DMS 273 treated with DMSO at 0.1 percent for 48 hours (cell line): ENCODE measurements at regions not wholly inside any gene's neighbourhood (a gene's known extent, or its start where the extent isn't known, plus 50 kb on each side); places are given as distances from the start of the nearest gene placed in this dataset.

Experiments
- DNase-seq: peaks from one replicate; lab custom pipeline; 2025; lab: John Stamatoyannopoulos, UW

DNA sequence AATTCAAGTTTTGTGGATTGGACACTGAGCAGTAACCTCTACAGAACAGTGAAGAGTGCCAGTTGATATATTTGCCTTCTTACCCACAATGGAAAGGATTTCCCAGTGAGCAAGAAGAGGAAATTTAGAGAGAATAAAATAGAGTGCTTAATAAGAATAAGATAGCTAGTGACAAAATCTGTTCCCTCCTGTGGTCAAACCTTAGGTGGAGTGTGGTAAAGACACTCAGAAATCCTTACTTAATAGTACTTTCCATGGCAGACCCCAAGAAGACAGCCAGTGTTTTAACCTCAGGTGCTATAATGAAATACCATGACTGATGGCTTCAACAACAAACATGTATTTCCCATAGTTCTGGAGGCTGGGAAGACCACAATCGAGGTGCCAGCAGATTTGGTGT lies 108.4 kb upstream of the TNFAIP3 start:
- DNase-seq: no peak

DNA sequence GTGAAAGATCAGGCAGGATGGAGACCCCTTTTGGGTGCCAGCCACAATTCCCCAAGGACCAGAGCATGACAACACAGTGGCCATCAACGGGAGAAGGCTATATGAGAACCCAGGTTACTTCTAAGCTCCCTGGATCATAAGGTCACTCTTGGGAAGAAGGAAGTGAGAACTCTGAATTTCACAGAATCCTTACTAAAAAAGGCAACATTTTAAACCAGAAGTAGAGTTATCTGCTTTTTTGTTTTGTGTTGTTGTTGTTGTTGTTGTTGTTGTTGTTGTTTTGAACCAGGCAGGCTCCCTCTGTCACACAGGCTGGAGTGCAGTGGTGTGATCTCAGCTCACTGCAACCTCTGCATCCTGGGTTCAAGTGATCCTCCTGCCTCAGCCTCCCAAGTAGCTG lies 107.4 kb upstream of the TNFAIP3 start:
- DNase-seq: no peak

DNA sequence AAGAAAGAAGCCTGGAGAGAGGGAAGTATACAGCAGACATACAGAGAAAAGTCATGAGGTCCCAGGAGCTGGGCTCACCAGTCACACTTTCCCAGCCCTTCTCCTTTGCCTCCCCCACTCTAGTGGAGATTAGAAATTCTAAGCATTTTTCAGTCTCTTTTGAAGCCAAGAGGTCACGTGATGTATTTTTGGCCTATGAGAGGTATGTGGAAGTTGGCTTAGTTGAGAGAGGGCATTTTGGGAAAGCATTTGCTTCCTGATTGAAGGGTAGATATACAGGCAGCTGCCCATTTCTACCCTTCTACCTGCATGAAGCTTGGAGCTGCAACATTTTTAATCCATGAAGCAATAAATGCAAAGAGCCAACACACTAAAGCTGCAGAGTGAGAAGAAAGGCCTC lies 106.0 kb upstream of the TNFAIP3 start:
- DNase-seq: no peak

DNA sequence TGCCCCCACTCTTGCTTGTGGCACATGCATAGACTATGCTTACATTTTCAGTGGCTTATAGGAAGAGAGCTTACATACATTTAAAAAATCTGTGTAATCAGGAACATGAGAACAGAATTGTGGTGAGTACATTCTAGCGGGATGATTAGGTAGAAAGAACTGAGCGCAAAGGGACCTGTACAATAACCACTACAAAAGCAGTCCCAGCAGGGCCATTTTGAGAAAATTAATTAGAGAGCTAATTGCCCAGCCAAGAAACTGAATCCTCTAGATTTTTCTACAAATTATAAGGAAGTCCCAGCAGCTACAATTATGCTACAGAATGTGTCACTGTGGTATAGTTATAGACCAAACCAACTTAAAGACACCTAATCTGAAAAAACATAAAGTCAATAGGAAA lies 105.6 kb upstream of the TNFAIP3 start:
- no peak for DNase-seq

DNA sequence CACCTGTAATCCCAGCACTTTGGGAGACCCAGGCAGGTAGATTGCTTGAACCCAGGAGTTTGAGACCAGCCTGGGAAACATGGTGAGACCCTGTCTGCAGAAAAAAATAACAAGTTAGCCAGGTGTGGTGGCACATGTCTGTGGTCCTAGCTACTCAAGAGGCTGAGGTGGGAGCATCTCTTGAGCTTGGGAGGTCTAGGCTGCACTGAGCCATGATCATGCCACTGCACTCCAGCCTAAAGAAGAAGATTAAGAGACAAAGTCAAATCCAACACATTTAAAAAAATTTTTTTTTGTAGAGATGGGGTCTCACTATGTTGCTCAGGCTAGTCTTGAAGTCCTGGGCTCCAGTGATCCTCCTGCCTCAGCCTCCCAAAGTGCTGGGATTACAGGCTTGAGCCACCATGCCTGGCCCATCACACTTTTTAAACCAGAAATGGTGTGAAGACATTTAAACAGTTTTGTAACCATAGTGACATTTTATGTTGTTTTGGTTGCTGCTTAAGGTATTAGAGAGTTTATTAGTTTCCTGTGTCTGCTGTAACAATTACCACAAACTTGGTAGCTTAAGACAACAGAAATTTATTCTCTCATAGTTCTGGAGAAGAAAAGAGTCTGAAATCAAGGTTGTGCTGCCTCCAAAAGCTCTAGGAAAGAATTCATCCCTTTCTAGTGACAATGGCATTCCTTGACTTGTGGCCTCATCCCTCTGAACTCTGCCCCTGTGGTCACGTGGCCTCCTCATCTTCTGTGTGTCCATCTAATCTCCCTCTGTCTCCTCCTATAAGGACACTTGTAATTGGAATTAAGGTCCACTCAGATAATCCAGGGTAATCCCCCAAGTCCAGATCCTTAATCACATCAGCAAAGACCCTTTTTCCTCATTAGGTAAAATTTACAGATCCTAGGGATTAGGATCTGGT lies 104.6 kb upstream of the TNFAIP3 start:
- no peak for DNase-seq

DNA sequence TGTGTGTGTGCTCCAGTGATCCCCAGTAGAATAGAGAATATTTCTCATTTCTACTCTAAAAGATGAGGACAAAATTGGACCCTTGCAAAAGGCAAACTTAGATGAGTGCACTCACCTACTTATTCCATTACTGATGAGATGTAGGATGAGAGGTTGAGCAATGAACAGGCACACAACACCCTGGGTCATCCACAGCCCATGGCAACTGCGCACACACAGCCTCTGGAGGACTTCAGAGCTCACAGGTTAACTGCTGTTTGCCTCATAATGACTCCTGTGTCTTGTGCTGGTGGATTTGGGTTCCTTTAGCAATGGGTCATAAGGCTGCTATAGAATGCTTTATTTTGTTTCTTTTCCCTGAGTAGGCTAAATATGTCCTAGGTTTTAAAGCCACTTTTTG lies 103.6 kb upstream of the TNFAIP3 start:
- DNase-seq: no peak

DNA sequence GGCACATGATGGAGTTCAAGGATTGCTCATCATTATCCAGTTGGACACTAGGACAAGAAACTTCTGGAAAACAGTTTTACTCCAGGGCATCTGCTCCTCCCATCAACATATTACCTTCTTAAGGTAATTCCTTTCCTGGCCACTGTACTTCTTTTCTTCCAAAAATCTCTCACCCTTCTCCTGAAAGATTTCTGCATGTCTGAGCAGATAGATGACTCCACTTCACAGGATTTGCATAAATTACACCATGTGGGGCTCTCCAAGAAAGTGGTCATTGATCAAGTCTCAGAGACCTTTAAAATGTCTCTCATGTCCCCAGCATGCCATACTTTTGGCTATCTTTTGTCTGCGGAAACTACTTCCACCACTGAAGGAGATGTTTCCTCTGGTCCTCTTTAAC lies 103.2 kb upstream of the TNFAIP3 start:
- DNase-seq: no peak

DNA sequence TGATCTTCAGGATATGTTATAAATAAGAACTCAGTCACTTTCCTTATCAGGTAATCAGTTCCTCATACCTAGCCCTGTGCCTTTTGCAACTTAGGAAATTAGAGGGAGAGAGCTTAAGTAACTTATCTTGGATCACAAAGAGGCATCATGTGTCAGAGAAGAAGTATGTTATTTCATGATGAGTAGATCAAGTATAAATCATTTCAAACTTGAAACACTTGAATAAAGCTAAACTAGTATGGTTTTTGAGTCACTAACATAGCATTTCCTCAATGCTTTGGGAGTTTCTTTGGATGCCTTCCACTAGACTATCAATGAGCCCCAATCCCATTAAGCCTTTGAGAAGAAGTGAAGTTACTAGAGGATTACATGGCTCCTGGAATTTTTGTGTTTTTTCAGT lies 102.6 kb upstream of the TNFAIP3 start:
- DNase-seq: no peak

DNA sequence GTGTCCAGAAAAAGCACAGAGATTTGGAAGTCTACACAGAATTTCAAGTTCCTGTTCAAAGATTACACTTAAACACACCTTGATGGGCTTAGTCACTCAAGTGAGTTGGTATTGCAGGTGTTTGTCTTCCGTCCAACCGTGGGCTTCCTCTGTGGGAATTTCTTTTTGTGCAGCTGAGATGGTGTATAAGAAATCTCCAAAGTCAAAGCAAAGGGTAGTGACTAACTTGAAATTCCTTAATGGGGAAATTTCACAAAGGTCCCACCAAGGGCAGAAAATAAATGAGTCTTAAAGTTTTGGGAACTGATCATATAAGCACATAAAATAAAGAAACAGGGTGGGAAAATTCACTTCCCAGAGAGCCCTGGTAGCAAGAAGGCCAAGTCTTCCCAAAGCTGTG lies 102.0 kb upstream of the TNFAIP3 start:
- DNase-seq: no peak

DNA sequence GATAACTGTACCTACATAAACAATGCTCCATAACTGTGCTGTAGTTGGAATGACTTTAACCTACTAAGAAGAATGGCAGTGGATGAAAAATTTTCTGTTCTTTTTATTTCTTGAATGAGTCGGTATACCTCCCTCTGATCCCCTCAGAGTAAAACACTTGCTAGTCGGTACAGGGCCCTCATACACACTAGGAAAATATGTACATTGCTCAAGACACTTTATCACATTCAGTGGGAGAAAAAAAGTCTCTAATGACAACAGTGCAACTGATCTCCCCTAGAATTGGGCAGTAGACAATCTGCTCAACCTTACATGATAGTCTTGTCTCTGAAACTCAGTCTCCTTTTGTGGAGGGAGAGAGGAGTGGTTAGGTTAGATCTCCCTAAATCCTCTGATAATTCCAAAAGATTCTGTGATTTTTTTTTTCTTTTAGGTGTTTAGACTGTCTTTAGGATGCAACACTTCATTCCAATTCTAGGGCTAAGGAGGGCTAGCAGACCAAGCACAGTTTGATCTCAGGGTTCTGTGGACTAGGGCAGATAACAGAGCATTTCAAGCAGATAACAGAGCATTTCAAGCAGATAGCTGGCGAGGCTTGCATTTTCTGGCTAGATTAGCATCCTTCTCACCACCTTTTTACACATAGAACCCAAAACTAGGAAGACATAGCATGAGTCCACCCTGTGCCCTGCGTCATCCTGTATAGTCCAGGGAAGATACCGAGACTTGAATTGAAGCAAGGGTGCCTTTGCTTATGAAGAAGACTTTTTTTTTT lies 100.3 kb upstream of the TNFAIP3 start:
- no peak for DNase-seq

DNA sequence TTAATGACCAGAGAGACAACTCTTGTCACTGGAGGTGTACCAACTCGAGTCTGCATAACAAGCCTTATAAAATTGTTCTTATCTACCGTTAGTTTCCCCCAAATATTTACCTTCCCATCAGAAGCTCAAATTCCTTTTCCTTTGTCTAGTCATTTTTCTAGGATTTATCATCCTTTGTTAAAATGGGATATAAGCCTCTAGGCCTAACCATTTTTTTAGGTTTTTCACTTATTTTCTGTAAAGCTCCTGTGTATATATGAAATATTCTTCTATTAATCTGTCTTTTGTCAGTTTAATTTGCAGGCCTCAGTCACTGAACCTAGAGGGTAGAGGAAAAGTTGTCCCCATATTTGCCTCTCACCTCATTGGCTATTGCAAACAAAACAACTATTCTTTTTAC lies 99.6 kb upstream of the TNFAIP3 start:
- DNase-seq: no peak

DNA sequence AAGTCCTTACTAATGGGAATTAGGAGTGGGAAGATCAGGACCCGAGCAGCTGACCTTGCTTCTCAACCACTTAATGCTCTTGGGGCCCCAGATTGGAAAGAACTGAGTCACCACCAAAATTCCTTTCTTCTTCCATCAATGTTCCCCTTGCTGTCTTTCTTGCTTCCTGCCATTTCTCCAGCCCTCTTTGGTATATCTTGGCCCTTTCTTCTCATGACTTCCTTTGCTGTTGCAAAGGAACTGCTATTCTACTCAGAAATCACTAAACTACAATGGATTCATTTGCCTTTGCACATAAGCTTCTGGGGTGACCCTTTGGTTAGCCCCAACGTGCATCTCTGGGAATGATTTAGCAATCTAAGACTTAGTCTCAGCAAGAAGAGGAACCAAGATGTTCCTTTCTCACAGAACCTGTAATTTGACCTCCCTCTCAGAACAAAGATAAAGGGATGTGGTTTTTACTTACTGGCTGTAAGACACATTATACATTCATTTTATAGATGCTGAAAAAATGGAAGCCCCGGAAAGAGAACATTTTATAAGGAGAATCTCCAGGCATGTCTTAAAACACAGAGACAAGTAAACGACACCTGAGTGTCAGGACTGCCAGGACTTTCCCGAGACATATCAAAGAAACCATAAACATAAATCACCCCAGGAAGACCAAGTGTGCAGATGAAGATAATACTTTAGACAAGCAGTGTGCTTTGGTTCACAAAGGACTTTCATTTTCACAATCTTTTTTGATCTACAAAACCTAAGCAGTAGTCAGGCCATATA lies 99.0 kb upstream of the TNFAIP3 start:
- no peak for DNase-seq

DNA sequence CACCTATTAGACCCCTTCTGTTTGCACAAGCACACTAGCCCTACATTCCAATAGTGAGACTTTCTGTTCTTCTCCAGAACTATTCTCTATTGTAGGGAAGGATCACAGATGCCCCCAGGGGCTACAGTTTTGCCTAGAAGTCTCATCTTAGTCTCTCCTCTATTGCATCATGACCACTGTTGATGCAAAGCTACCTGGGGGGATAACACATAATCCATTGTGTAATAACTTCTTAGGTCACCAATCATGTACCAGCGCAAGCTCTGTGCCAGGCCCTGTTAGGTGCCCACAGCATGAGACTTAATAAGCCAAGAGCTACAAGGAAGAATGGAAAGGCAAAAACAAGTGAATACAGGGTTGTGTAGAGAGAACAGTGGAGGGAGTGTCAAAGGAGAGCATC lies 98.1 kb upstream of the TNFAIP3 start:
- DNase-seq: no peak

DNA sequence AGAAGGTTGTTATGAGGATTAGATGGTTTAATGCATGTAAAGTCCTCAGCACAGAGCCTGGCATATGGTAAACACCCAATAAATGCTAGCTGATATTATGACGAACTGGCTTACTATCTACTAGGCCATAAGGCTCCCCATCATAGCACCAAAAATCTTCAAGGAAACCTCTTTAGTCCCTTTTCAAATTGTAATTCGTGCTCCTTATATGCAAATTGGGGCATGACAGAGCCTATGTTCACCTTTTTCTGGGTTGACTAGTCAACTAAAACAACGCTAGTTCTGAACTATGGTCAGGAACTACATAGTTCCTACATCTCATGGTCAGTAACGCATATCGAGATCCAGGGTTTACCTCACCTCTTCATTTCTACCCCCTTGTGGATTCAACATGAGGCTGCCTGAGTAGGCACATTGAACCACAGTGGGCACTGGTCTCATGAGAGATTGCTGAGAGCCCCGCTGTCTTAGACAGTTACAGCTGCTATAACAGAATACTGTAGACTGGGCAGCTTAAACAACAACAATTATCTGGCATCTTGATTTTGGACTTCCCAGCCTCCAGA lies 97.2 kb upstream of the TNFAIP3 start:
- no peak for DNase-seq

DNA sequence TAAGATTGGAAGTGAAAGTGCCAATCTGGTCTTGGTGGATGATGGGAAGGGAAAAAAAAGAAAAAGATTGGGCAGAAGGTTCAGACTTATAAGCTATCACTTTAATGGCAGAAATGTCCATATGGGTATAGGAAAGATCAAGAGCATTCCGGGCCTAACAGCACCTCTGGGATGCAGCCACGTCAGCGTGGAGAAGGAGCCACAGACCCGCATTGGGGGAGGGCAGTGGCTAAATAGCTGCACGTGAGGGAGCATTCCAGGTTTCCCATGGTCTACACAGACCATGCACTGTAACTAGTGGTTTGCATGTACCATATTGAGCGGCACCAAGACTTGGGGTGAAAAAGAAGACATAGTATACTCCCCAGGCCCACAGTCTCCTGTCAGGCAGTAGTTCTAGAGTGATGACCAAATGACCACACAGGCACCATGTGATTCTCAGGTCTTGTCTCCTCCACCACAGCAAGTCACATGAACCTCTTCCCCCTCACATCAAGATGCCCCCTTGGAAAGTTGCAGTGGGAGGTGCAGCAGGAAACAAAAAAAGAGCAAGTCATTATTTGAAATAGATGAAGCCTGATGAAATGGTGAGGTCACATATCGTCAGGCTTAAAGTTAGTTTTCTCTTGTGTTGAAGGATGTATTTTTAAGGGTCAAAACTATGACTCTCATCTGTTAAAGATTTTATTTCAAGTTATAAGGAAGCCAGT lies 94.4 kb upstream of the TNFAIP3 start:
- DNase-seq: no peak

DNA sequence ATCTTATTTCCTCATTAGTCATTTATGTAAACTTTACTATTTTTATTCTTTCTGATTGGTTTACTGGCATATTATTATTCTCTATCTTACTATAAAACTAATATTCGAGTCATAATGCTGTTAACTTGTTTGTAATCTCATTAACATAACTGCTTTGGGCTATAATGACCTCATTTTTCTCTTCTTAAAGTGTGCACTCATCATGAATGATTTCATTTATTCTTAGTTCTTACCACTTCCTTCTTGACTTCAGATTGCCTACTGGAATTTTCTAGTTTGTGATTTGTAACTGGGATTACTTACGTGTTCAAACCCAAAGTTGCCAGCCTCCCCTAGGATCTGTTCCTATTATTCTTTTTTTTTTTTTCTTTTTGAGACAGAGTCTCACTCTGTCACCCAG lies 91.8 kb upstream of the TNFAIP3 start:
- no peak for DNase-seq

DNA sequence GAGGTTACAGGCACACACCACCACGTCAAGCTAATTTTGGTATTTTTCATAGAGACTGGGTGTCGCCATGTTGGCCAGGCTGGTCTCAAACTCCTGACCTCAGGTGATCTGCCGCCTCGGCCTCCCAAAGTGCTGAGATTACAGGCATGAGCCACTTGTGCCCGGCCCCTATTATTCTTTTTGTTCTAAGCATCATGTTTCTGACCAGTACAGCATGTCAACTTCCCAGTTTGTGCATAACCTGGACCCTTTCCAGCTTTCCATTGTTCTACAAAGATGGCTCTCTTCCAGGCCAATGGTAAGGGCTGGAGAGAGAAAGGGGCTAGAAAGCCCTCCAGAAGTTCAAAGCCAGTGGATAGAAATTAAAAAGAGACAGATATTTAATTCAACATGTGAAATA lies 91.3 kb upstream of the TNFAIP3 start:
- DNase-seq: no peak

DNA sequence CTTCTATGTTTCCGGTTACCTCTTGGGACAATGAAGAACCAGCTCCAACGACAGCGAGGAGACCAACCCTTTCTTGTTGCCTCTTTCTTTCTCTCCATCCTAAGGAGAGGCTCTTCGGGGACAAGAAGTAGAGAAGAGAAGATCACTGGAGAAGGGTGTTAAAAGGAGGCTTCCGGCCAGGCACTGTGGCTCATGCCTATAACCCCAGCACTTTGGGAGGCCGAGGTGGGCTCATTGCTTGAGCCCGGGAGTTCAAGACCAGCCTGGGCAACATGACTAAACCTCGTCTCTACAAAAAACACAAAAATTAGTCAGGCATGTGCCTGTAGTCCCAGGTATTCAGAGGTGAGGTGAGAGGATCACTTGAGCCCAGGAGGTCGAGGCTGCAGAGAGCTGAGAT lies 90.8 kb upstream of the TNFAIP3 start:
- no peak for DNase-seq

DNA sequence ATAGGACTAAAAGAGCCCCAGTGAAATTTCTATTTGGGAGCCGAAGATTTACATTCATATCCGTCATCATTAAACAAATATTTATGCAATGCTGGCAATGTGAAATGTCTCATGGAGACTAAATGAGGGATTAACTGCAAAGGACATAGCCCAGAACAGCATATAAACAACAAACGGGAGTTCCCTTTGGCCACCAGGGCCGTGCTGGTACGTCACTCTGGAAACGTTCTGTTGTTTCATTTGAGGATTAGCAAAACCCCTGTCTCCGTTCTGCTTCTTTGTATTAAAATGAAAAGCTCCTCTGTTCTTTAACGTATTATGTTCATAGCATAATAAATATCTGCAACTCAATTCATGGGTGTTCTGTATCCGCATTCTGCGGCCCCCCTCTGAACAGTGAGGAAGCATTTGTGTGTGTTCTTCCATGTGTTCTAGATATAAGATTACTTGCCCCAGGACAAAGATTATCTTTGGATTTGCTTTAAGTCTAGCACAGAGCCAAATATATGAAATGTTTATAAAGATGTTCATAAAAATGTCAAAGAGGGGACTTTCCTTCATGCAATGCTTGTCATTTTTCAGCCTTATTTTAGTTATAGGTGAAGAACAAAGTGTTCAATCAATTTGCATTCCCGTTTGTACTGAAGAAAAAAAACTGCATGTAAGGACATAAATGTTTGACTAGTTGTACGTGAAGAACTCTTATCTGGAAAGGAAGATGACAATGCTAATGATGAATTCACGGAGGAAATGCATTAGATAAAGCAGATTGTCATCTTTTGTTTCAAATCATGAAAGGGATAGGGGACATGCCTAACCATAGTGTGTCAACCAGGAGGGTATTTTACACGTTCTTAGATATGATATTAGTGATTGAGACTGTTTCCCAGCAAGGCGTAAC lies 90.0 kb upstream of the TNFAIP3 start:
- no peak for DNase-seq

DNA sequence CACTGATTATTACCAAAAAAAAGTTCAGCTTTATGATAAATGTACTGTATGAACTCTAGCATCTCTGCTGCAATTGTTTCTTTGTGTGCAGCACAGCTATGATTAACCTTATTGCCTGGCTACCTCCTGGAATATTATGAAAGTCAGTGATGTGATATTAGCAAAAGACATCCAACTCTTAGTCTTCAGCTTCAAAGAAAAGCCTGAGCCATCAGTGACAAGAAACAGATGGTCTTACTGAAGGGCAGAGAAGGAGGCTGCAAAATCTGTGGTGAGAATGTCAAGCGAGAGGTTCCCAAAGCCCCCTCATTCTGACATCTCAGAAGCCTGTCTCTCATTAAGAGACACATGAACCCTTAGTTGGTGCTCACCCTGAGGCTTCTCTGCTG lies 89.4 kb upstream of the TNFAIP3 start:
- DNase-seq: no peak

DNA sequence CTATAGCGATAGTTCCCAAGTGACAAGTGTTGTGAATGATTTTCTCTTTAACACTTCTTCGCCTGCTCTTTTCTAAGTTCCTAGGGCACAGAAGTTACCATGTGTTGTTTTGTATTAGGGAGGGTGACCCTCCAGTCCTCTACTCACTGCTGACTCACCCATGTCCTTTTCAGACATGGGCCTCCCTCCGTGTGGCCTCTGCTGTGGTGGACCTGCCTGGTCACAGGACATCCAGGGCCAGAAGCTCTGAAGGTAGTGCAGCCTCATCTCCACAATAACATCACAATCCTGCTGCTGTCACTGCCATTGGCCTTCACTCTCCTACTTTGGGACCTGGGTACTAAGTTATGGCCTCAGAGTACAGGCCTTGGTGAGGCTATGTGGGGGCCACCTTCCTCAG lies 87.1 kb upstream of the TNFAIP3 start:
- no peak for DNase-seq
